SK-N-SH treated with all-trans-retinoic acid at 6 μM for 48 hours (cell line): ENCODE measurements at regions not wholly inside any gene's neighbourhood (a gene's known extent, or its start where the extent isn't known, plus 50 kb on each side); places are given as distances from the start of the nearest gene placed in this dataset.

Source experiments
- CREB5 ChIP-seq: fragments of 250-450 bp; sonication (Bioruptor Pico); IDR thresholded peaks from 2 replicates; pipeline ENCODE4 v1.5.1; 2020; ENCODE audit warnings: low read depth, mild to moderate bottlenecking, moderate library complexity
- CSDC2 ChIP-seq: fragments of 250-450 bp; sonication (Bioruptor Pico); IDR thresholded peaks from 2 replicates; pipeline ENCODE4 v1.5.0; 2020; ENCODE audit warnings: mild to moderate bottlenecking, moderate library complexity
- ESRRG ChIP-seq: fragments of 250-450 bp; sonication (Bioruptor Pico); IDR thresholded peaks from 2 replicates; pipeline ENCODE4 v1.6.1; 2021; ENCODE audit warnings: mild to moderate bottlenecking
- GLIS3 ChIP-seq: fragments of 250-450 bp; sonication (Bioruptor Pico); IDR thresholded peaks from 2 replicates; pipeline ENCODE4 v1.5.0; 2020; ENCODE audit warnings: mild to moderate bottlenecking, moderate library complexity
- OSR1 ChIP-seq: fragments of 250-450 bp; sonication (Bioruptor Pico); IDR thresholded peaks from 2 replicates; pipeline ENCODE4 v1.8.0; 2022; ENCODE audit warnings: moderate library complexity, mild to moderate bottlenecking, inconsistent platforms
- PATZ1 ChIP-seq: fragments of 250-450 bp; sonication (Bioruptor Pico); IDR thresholded peaks from 2 replicates; pipeline ENCODE4 v1.8.0; 2020; ENCODE audit warnings: mild to moderate bottlenecking, moderate library complexity, borderline replicate concordance
- POU6F1 ChIP-seq: fragments of 250-450 bp; sonication (Bioruptor Pico); IDR thresholded peaks from 2 replicates; pipeline ENCODE4 v1.8.0; 2021; ENCODE audit warnings: low read depth, mild to moderate bottlenecking, moderate library complexity, borderline replicate concordance
- SNAI2 ChIP-seq: fragments of 250-450 bp; sonication (Bioruptor Pico); IDR thresholded peaks from 2 replicates; pipeline ENCODE4 v1.5.0; 2020; ENCODE audit warnings: mild to moderate bottlenecking, moderate library complexity
- ZFP30 ChIP-seq: fragments of 450-650 bp; formaldehyde crosslinking; IDR thresholded peaks from 2 replicates; pipeline ENCODE4 v1.5.0; 2022; ENCODE audit warnings: mild to moderate bottlenecking, moderate library complexity

GRCh38 chr12:127416796-127417195, 850.2 kb upstream of the TMEM132C start:
- TF ChIP-seq CSDC2 (CRISPR knock-in tag), result no peak
- no peak for TF ChIP-seq OSR1
- TF ChIP-seq ZFP30, result no peak
- TF ChIP-seq SNAI2, result no peak
- no peak for TF ChIP-seq GLIS3
- no peak for TF ChIP-seq POU6F1
- no peak for TF ChIP-seq CREB5
- no peak for TF ChIP-seq ESRRG (CRISPR knock-in tag)
- no peak for TF ChIP-seq PATZ1
